CD4-positive, alpha-beta T cell treated with Interleukin-4 for 1 hour (primary cell): ENCODE measurements at regions not wholly inside any gene's neighbourhood (a gene's known extent, or its start where the extent isn't known, plus 50 kb on each side); places are given as distances from the start of the nearest gene placed in this dataset.

Experiments used
- DNase-seq, 2 donors: peaks; one replicate each; pipeline ENCODE4 v3.0.0-alpha.2; 2020 to 2022

- DNase-seq: no peak
Observed at GRCh38 chr5:87503004-87503403, 90.3 kb upstream of the CCNH start.

DNA sequence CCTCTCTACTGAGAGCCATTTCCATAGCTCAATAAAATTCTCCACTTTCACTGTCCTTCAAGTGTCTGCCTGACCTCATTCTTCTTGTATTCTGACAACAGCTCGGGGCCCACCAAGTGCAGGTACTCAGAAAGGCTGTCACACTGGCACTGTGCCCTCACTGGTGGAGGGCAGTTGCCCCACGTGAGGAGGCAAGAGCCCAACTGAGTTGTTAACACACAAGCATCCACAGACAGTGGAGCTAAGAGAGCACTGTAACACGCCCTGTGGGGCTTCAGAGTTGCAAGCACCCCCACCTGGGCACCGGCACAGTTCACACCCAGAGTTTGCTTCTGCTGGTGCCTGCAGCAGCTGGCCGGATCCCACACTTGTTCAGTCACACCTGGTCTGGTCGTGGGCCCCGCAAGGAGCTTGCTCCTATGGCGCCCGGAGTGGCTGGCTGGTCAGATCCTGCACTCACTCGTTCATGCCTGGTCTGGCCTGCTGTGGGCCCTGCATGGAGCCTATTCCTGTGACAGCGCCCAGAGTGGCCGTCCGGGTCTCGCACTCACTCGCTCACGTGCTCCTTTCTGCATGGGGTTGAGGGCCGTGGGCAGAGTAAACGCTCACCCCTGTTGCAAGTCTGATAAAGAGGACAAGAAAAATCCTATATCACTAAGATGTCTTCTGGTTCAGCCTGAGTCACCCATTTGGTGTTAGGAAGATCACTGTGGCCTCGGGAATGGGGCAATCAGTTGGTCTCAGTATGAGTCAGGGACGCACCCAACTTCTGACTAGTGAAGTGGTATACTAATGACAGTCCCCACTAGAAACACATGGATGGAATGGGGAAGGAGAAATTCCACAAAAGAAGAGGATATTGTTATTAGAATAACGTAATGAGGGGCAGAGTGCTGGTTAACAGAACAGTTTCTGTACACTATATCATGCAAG lies 87.0 kb upstream of the CCNH start:
- no peak for DNase-seq
